Hypothalamus (tissue), 51 donors: ENCODE measurements at regions not wholly inside any gene's neighbourhood (a gene's known extent, or its start where the extent isn't known, plus 50 kb on each side); places are given as distances from the start of the nearest gene placed in this dataset.
"Not testable (repeated sequence)": the region's sequence is repeated elsewhere in the genome, so short reads cannot be mapped to it uniquely, and the experiment has no call there.

Source experiments
- DNase-seq, 51 donors: peaks; one replicate each; lab custom pipeline; 2025; lab: John Stamatoyannopoulos, UW

DNA sequence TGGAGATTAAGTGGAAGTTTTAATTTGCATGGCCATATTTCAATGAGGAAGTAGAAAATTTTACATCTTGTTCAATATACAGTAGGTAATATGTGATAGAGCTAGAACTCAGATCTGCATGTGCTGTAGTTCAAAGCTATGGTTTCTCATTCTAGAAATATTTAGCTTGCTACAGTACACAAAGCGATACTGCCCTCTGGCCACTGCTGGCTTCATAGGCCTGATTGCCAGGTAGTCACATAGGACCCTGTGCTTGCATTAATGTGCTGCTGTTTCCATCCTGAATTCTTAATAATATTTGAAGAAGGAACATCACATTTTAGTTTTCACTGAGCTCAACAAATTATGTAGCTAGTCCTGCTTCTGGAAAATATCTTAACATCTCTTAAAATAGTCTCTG, 87.0 kb downstream of the PLSCR2 start:
- DNase-seq, result no peak

DNA sequence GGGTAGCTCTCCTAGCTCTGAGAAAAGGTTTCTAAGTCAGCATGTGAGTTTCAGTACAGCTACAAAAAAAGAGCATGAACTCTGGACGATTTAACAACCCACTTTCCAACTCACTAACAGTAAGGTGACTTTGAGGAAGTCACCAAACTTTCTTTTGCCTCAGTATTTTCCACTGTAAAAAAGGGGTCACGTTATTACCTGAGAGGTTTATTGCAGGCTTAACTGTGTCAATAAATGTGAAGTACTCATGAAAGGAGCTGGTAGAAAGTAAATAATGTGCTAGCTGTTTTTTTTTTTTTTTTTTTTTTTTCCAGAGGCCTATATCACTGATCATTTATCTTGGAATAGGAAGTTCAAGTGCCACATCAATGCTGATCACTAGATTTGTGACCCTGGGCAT, 89.3 kb downstream of the PLSCR2 start:
- no peak for DNase-seq

DNA sequence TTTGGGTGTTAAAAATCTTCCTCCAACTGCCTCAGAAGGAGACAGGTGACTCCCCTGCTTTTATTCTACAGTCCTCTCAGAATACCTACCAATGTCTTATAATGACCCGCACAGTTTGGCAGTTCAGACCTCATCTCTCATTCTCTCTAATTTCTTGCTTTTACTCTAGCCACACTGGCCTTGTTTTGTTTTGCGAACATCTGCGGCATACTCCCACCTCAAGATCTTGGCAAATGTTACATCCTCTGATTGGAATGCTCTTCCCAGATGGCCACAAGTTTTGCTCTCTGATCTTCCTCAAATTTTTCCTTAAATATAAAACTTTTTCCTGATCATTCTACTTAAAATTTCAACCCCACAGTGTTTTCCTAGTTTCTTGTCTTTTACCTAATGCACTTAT, 94.1 kb downstream of the PLSCR2 start:
- DNase-seq, result no peak

DNA sequence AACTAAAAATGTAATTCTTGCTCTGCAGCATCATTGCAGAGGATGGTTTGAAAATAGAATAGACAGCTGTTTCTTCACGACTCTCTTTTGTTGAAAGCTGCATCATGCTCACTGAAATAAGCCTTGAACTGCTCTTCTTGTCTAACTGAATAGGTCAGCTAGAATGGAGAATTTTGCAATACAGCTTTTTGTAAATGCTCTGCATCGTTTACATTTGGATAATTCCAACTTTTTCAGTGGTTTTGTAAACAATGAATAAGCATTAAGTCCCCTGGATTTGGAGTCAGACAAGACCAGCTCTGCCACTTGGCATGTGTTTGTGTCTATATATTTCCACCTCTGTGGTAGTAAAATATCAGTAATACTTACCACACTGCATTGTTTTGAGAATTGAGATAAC, 95.2 kb downstream of the PLSCR2 start:
- DNase-seq, result no peak

DNA sequence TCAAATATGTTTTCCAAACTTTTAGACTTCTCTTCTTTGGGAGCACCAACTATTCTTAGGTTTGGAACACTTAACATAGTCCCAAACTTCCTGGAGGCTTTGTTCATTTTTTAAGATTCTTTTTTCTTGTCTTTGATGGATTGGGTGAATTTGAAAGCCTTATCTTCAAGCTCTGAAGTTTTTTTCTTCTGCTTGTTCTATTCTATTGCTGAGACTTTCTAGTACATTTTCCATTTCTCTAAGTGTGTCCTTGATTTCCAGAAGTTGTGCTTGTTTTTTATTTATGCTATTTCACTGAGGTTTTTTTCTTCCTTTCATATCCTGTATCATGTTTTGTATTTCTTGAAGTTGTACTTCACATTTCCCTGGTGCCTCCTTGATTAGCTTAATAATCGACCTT, 97.5 kb downstream of the PLSCR2 start:
- DNase-seq, result no peak

DNA sequence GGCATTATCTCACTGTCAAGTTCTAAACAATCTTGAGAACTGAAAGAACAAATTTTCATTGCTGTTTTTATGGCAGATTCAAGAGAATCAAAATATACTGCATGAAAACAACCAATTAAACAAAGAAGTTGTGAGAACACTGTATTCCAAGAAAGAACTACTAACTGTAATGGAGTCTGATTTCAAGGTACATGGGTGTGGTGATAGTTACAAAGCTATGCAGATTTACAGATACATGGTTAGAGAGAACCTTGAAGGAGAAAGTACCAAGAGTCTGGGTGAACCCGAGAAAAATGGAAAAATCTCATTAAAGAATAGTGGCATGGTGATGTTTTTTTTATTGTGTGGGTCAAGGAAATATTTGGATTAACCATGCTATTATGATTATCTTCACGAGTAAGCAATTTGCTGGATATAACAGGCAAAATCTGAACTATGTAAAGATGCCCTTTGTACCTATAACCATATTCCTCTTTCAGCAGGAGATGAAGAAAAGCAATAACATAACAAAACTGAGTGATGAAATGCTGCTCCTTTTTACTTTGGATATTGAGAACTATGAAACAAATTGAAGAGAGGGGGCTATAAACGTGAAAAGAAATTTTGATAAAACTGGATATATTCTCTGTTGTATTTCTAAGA, 100.4 kb downstream of the PLSCR2 start:
- no peak for DNase-seq

DNA sequence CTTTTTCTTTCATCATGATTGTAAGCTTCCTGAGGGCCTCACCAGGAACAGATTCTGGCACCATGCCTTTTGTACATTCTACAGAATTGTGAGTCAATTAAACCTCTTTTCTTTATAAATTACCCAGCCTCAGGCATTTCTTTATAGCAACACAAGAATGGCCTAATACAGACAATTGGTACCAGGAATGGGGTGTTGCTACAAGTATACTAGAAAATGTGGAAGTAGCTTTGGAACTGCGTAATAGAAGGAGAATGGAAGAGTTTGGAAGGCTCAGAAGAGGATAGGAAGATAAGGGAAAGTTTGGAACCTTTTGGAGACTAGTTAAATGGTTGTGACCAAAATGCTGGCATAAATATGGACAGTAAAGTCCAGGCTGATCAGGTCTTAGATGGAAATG, 108.9 kb upstream of the PLSCR4 start:
- DNase-seq, result no peak

DNA sequence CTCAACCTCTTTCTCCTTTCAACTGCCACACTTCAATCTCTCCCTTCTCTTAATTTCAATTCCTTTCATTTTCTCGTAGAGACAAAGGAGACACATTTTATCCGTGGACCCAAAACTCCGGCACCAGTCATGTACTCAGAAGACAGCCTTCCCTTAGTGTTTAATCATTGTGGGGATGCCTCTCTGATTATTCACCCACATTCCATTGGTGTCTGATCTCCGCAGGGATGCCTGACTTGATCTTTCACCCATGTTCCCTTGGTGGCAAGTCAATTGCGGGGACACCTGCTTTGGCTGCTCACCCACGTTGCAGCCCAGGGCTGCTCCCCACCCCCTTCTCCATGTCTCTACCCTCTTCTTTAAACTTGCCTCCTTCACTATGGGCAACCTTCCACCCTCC, 103.5 kb upstream of the PLSCR4 start:
- DNase-seq, result not testable (repeated sequence)

DNA sequence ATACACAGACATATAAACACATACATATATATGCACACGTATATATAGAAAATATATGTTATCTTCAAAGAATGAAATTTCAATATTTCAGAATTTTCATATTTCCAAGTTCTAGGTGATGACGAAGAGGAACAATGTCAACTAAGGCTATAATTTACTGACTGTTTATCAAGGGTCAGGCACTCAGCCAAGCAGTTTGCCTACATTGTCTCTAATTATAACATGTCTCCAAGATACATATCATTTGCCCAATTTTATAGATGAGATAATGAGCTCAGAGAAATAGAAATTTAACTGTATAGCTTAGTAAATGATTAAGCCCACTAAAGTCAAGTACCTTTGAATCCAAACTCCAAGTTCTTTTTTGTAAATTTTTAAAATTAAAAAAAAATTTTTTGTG, 99.9 kb upstream of the PLSCR4 start:
- DNase-seq, result no peak

DNA sequence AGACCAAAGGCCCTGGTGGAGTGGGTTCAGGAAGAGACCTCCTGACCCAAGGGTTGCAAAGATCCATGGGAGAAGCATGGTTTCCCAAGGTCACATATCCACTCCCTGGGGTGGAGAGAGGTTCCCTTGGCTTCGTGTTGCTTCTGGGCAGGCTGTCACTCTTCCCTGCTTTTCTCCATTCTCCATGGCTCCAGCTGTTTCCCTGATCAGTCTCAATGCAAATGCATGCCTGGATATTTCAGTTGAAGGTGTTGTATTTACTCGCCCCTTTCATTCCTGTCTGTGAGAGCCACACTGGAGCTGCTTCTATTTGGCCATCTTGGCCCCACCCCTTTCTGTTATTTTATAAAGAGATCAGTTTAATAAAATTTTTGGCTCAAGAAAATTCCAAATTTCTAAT, 95.0 kb upstream of the PLSCR4 start:
- no peak for DNase-seq

DNA sequence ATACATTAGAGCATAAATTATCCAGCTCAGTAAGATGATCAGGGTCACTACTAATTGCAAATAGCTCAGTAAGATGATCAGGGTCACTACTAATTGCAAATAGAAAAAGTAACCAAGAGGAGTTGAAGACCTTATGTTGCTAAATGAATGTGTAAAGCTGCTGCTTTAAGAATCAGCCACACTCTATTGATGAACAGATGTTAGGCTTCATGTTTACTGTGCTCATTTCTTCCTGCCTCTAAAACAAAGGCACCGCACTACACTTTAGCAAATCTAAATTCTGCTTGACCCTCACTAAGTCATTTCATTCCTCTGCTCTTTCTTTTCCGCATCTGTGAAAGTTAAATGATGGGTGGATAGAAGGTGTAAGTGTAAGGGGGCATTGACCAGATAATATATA, 92.6 kb upstream of the PLSCR4 start:
- DNase-seq, result no peak

DNA sequence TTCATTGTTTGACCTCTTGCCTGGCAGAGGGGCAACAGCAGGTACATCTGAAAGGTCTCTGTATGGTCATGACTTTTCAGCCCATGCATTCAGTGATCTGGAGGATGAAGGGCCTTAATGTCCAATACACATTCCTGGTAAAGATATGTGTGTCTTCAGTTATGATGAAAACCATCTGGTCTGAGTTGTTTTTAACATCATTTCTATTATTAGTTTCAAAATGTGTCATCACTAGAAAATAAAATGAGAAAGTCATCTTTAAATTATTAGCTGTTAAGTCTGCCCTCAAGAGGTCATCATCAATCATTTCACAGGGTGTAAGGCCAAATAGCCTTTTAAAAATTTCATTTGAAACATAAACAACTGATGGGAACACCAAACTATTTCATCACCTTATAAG, 92.1 kb upstream of the PLSCR4 start:
- DNase-seq, result no peak

DNA sequence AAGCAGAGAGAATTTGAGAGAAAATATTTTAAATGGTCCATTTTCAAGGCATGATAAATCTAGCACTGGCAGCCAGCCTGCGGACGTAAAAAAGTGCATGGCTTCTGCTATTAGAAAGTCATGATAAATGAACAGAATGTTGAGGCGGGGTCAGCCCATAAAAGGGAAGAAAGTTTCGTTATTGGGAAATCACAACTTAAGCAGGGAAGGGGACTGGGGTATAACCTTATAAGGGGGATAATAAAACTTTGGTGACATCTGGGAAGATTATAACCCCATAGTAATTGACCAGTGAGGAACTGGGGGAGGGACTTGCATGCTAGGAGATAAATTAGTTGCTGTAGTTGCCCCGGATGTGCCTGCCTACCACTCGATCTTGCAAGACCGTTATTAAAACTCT, 88.4 kb upstream of the PLSCR4 start:
- DNase-seq, result no peak

DNA sequence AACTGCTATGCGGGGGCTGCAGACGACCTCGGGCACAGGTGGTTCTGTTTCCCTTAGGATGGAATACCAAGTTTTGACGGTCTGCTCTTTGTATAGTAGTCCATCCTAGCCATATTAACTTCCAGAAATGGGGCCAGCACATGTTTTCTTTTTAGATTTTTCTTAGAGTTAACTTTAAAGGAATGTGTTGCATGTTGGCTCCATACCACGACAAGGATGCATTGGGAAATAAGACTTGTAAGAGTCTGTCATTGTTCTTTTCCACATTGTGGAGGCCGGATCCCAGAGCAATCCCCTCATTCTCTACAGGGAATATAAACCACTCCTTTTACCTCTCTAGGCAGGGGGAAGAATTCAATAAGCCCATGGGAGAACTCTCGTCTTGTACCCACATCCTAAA, 87.1 kb upstream of the PLSCR4 start:
- DNase-seq, result no peak

DNA sequence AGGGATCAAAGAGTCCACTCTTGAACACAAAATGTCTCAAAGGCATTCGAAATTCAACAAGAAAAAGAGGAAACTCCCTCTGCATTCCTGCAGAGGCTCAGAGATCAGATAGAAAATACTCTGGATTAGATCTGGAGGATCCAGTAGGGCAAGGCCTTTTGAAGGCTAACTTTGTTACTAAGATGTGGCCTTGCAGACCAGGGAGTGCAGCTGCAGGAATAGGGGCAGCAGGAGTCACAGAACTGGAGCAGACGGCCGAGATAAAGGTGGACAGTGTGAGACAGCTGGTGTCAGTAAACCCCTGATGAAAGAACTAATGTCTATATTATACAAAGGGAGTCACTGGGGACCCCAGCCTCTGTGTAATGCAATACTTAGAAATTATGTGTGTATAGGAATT, 84.5 kb upstream of the PLSCR4 start:
- DNase-seq, result no peak

DNA sequence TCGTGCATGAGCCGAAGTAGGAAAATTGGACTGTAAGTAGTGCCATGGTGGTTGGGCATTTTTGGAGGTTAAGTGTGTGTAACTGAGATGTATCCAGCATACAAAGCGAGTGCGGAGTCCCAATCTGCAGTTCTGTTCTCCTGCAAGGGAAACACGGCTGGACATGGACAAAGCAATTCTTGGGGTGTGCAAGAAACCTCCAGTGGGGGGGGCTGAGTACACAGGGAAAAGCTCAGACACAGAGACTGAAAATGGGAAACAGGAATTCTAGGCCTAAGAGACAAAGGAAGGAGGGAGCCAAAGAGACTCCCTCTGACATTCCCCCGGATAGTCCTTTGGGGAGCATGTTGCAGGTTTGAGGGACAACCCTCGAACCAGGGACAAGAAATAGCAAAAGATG, 83.2 kb upstream of the PLSCR4 start:
- no peak for DNase-seq

DNA sequence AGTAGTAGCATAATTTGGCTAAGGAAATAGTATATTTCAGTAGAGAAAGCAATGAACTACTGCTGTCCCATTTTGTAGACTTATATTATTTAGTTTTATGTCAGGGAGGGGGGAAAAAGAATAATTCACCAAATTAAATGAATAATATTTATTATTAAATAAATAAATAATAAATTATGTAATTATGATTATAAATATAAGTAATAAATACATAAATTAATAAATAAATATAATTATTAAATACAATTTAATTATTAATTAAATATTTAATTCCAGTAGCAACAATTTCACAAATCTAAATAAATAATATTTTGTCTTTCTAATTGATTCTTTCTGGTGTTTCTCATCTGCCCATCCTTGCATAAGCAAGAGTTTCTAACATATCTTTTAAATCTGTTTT, 81.1 kb upstream of the PLSCR4 start:
- no peak for DNase-seq

DNA sequence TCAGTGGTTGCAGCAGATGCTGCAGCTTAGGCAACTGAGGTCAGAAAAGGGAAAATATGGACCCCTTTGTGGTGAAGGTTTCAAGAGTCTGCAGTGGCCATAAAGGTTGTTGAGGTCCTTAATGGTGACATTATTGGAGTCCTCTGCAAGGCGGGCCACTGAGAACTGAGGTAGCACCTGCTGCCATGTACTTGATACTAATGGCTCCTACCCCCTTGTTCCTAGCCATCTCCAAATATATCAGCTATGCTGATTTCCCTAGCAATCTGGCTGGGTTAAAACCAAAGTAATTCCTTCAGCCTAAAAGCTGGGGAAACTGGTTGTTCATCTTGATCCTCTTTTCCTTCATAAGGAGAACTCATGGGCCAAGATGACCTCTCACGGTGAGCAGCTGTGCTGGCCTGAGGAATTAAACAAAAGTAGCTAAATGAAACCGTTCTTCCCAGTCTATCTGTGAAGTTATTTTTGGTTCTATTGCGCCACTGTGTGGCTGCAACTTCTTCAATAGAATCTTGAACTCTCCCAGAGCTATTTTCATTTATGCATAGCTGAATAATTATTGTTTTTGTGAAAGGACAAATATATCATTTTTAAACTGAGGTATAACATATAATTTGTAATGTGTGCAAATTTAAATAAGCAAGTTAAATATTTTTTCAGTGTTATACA, 76.1 kb upstream of the PLSCR4 start:
- peak in 5 of 51 donors; percentile 1 to 5 (median 2) for DNase-seq

DNA sequence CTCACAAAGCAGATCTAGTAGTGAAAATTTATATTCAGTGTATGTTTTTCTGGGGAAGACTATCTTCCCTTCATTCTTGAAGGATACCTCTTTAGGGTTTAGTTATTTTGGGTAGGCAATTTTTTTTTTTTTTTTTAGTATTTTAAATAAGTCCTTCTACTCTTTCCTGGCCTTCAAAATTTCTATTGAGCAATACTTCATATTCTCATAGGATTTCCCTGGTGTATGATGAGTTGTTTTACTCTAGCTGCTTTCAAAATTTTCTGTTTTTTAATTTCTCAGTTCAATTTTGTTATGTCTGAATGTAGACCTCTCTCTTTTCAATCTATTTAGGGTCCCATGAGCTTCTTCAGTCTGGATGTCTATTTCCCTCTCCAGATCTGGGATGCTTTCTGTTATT, 74.3 kb upstream of the PLSCR4 start:
- DNase-seq, result no peak

DNA sequence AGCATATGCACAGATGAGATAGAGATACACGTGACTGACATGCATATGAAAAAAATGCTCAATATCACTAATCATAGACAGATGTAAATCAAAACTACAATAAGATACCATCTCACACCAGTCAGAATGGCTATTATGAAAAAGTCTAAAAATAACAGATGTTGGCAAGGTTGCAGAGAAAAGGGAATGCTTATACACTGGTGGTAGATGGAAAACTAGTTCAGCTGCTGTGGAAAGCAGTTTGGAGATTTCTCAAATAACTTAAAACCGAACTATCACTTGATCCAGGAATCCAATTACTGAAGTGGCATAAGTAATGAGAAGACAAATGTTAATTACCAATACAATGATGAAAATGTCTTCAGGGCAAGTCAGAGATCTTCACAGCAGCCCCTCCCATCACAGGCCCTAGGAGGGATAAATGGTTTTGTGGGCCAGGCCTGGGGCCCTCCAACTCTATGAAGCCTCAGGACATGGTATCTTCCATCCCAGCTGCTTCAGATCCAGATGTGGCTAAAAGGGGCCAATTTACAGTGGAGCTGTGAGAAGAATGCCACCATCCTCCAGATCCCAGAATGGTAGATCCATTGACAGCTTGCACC, 71.4 kb upstream of the PLSCR4 start:
- no peak for DNase-seq

DNA sequence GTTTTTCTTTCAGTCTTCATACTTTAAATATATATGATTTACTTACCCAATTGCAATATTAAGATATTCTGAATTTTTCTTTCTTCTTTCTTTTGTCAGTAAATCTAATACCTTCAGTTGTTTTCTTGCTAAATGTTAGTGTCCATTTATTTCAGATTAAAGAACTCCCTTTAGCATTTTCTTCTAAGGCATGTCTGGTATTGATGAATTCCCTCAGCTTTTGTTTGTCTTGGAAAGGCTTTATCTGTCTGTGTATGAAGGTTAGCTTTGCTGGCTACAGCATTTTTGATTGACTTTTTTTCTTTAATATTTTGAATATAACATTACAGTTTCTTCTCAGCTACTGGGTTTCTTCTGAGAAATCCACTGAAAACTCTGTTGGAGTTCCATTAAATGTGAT, 64.0 kb upstream of the PLSCR4 start:
- DNase-seq, result no peak

DNA sequence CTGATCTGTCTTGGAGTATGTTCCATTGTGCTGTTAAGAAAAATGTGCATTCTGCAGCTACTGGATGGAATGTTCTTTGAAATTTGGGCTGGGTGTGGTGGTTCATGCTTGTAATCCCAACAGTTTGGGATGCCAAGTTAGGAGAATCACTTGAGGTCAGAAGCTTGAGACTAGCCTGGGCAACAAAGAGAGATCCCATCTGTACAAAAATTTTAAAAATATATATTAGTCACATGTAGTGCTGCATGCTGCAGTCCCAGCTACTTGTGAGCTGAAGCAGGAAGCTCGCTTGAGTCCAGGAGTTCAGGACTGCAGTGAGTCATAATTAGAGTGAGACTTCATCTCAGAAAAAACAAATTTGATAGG, 62.8 kb upstream of the PLSCR4 start:
- no peak for DNase-seq
